M059J (cell line): ENCODE measurements at regions not wholly inside any gene's neighbourhood (a gene's known extent, or its start where the extent isn't known, plus 50 kb on each side); places are given as distances from the start of the nearest gene placed in this dataset.
A peak's percentile ranks its signal among the peaks of the same experiment; 100 is the strongest.
"Not testable (repeated sequence)": the region's sequence is repeated elsewhere in the genome, so short reads cannot be mapped to it uniquely, and the experiment has no call there.

Experiments
- DNase-seq: peaks from one replicate; pipeline ENCODE4 v3.0.0-alpha.2; 2012; ENCODE audit warnings: low read depth

GRCh38 chr2:166743482-166743881 is 144.8 kb upstream of the XIRP2 start:
- peak; percentile 0 for DNase-seq

- DNase-seq, result no peak
Observed at GRCh38 chr2:166727095-166727494, 161.2 kb upstream of the XIRP2 start.

- DNase-seq, result no peak
Observed at GRCh38 chr2:166725927-166726924, 162.1 kb upstream of the XIRP2 start.

DNA sequence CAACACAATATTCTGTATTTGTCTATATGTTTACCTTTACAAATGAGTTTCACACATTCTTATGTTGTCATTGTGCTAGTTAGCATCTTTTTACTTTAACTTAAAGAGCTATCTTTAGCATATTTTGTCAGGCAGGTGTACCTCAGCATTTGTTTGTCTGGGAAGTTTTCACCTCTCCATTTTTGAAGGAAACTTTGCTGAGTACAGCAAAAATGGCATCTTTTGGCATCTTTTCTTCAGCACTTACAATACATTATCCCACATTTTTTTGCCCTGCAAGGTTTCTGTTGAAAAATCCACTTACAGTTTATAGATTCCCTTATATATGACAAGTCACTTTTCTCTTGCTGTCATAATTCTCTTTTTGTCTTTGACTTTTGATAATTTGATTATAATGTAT is 171.3 kb upstream of the XIRP2 start:
- no peak for DNase-seq

- DNase-seq, result no peak
Observed at GRCh38 chr2:166700079-166700478, 188.2 kb upstream of the XIRP2 start.

DNA sequence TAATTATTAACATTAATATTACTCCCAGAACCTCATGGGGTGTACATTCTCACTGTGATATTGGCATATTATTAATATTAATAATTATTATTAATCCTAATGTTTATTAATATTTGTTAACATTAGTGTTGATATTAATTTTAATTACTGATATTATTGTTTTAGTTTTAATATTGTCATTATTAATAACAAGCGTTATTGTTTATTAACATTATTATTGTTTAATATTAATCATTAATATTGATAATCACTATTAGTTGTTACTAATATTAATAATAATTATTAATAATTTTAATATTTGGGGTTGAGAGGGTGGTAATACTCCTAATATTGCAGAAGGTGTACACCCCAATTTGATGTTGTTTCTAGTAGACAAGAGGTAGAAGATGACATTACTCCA is 193.1 kb upstream of the XIRP2 start:
- no peak for DNase-seq

- not testable (repeated sequence) for DNase-seq
Observed at GRCh38 chr2:166686057-166686456, 192.0 kb upstream of the SCN7A start.

DNA sequence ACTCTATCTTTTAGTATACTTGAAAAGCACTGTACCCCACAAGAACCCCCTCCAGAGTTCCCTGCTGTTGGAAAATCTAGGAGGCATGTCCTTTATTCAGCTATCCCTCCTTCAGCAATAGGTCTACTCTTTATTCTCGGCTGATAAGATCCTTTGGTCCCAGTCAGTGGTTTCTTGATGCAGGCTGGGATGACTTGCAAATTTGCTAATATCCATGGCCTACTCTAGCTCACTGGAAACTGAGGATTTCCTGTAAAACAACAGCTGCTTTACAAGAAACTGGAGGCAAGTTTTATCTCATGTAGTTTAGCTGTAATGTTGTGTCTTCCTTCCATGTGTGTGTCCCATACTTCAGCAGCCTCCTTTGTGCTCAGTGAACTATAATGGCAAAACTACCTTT is 183.9 kb upstream of the SCN7A start:
- no peak for DNase-seq

DNA sequence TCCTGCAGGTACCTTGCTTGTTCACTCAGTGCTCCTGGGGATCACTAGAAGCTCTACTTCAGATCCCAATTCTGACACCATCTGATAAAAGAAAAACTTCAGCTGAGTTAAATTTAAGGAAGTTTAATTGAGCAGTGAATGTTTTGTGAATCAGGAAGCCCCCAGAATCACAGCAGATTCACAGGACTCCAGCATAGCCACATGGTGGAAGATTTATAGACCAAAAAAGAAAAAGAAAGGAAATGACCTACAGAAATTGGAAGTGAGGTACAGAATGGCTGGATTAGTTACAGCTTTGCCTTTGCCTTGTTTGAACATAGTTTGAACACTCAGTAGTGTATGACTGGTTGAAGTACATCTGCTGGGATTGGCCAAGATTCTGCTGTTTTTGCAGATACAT is 182.7 kb upstream of the SCN7A start:
- DNase-seq, result no peak

- DNase-seq, result no peak
Observed at GRCh38 chr2:166675553-166675952, 181.5 kb upstream of the SCN7A start.

- no peak for DNase-seq
Observed at GRCh38 chr2:166673986-166674385, 179.9 kb upstream of the SCN7A start.

DNA sequence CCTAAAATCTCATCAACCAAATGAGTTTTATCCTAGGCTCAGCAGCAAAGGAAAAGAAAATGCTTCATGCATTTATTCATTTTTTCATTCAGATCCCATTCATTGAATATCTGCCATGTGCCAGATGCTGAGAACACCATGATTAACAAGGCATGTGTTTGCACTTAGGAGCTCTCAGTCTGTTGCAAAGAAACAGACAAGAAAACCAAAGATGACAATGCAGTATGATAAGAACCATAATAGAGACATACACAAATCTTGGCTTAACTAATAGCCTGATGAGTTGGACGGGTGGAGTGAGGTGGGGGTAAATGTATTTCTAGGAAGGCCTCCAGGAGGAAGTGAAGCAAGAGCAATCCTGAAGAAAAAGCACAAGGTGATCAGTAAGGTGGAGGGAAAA is 177.8 kb upstream of the SCN7A start:
- no peak for DNase-seq

DNA sequence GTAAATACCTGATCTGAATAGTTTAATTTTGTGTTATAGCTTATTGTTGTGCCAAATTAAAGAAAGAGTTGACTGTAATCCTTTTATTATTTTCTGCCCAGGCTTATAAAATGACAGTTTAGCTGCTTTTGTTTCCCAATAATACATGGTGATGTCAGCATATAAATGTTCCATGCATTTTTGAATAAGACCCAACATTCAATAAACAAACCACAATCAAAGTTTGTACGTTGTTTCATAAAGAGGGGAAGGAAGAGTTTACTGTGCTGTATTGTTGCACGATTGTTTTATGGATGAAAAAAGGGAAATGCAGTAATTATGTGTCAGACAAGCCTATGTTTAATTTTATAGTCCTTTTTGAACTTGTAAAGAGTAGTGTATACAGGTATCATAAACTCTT is 177.2 kb upstream of the SCN7A start:
- DNase-seq, result no peak

- peak; percentile 3 for DNase-seq
Observed at GRCh38 chr2:166665991-166666940, 172.2 kb upstream of the SCN7A start.

DNA sequence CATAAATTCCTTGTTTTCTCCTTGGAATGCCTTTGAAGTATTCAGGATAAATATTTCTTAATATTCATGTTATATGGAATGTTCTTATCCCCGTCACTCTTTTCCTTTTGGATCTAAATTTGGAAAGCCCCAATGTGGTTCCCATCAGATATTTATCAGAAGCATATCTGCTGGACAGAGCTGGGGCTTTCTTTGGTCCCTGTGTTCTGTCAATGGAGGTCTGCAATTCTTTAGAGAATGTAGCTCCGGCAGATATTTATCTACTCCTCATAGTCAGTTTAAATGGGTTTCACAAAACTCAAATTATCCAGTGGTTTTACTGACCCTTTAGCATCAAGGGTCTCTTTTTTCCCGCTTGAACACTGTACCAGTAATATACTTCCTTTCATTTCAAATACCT is 167.8 kb upstream of the SCN7A start:
- no peak for DNase-seq

DNA sequence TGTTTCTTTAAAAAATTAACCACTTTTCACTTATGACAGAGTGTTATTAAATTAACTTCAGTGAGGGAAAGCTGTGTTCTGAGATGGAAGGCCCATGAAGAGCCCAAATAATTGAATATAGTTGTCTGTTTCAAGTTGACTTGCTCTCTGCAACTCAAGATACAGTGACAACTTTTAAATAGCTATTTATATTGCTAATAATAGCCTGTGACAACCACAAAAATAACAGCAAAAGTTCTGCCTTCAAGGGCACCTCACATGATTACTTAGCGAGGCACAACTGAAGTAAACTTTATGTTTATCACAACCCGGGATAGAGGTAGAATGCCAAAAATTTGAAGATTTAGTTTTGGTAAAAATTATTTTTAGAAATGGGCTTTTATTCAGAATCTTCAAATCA is 167.3 kb upstream of the SCN7A start:
- DNase-seq, result no peak

GRCh38 chr2:166658901-166659300 is 164.9 kb upstream of the SCN7A start:
- DNase-seq, result no peak

GRCh38 chr2:166653185-166653813 is 159.2 kb upstream of the SCN7A start:
- DNase-seq, result no peak

GRCh38 chr2:166651991-166652390 is 157.9 kb upstream of the SCN7A start:
- no peak for DNase-seq

DNA sequence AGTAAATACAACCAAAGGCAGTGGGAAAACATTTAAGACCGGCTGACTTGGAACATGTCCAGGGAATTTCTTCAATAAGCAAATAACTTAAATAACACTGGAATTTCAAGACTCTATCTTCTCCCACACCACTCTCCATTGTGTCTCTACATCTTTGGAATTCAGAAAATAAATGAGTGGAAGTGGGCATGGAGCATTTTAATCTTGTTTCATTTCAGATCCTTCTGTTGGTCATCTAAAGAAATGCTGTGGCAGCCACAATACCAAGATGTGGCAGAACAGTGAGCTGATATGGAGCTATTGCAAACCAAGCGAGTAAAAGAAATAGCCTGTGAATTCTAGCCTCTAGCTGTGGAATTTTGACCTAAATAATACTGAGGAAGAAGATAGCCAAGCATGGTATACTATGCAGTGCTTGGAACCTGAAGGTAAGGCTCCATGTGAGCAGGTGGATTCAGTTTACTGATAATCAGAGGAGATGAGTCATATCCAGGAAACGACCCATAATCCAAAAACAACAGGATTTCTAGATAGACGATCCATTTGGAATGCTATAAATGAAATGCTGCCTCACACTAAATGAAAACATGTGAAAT is 157.1 kb upstream of the SCN7A start:
- DNase-seq, result no peak

DNA sequence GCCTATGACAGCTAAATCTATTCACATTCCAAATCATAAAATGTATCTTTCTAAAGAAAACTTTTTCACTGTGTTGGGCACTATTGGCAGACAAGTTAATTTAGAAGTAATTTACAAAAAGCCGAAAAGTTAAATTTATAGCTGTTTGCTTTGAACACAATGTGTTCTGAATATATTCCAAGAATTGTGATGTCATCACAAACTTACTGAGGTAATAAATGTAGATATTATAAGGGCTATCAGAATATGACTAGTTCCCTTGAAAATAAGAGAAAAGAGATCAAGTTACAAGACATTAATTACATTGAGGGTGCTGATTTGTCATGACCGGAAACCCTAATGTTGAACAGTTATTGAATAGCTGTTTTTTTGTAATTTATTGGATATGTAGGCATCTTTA is 153.9 kb upstream of the SCN7A start:
- no peak for DNase-seq

DNA sequence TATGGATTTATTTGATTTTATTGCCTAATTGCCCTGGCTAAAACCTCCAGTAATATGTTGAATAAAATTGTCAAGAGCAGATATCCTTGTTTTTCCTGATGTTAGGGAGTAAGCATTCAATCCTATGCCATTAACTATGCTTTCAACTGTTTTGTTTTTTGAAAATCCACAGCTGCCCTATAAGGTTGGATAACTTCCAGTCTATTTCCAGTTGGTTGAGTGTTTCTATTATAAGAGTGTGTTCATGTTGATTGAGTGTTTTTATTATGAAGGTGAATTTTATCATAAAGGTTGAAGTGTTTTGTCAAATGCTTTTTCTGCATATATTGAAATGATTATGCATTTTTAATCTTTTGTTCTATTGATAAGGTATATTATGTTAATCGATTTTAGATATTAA is 149.9 kb upstream of the SCN7A start:
- DNase-seq, result no peak
